Neural cell (in vitro differentiated cells): ENCODE measurements at regions not wholly inside any gene's neighbourhood (a gene's known extent, or its start where the extent isn't known, plus 50 kb on each side); places are given as distances from the start of the nearest gene placed in this dataset.

Experiments used
- EZH2 ChIP-seq: fragments of 200-600, 300-800 bp; shearing (Covaris generic), sonication (generic); IDR thresholded peaks from 2 replicates; pipeline ENCODE4 v1.6.1; 2014; ENCODE audit warnings: antibody characterized with exemption, low read length, borderline replicate concordance, mild to moderate bottlenecking; ENCODE audit not compliant: insufficient read depth, poor library complexity, severe bottlenecking
- POLR2AphosphoS5 ChIP-seq: IDR thresholded peaks from 2 replicates; pipeline ENCODE4 v1.6.1; 2012
- SMC3 ChIP-seq: fragments of 450-650 bp; conservative IDR thresholded peaks from 2 replicates; pipeline ENCODE4 v1.6.1; 2014; ENCODE audit warnings: antibody characterized with exemption, mild to moderate bottlenecking, moderate library complexity; ENCODE audit not compliant: poor library complexity
- TF ChIP-seq, protein P1 (sequence below): fragments of 450-650 bp; IDR thresholded peaks from 2 replicates; pipeline ENCODE4 v1.5.1; 2014; ENCODE audit warnings: antibody characterized with exemption, mild to moderate bottlenecking, moderate library complexity; ENCODE audit not compliant: poor library complexity, severe bottlenecking
- TF ChIP-seq, protein P2 (sequence below): IDR thresholded peaks from 2 replicates; pipeline ENCODE4 v1.6.1; 2012; ENCODE audit warnings: borderline replicate concordance

GRCh38 chr21:15422783-15423182 is 307.0 kb upstream of the USP25 start:
- TF ChIP-seq, protein P1, sequence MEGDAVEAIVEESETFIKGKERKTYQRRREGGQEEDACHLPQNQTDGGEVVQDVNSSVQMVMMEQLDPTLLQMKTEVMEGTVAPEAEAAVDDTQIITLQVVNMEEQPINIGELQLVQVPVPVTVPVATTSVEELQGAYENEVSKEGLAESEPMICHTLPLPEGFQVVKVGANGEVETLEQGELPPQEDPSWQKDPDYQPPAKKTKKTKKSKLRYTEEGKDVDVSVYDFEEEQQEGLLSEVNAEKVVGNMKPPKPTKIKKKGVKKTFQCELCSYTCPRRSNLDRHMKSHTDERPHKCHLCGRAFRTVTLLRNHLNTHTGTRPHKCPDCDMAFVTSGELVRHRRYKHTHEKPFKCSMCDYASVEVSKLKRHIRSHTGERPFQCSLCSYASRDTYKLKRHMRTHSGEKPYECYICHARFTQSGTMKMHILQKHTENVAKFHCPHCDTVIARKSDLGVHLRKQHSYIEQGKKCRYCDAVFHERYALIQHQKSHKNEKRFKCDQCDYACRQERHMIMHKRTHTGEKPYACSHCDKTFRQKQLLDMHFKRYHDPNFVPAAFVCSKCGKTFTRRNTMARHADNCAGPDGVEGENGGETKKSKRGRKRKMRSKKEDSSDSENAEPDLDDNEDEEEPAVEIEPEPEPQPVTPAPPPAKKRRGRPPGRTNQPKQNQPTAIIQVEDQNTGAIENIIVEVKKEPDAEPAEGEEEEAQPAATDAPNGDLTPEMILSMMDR = no peak
- no peak for TF ChIP-seq EZH2
- TF ChIP-seq POLR2AphosphoS5 = no peak
- no peak for TF ChIP-seq SMC3
- TF ChIP-seq, protein P2, sequence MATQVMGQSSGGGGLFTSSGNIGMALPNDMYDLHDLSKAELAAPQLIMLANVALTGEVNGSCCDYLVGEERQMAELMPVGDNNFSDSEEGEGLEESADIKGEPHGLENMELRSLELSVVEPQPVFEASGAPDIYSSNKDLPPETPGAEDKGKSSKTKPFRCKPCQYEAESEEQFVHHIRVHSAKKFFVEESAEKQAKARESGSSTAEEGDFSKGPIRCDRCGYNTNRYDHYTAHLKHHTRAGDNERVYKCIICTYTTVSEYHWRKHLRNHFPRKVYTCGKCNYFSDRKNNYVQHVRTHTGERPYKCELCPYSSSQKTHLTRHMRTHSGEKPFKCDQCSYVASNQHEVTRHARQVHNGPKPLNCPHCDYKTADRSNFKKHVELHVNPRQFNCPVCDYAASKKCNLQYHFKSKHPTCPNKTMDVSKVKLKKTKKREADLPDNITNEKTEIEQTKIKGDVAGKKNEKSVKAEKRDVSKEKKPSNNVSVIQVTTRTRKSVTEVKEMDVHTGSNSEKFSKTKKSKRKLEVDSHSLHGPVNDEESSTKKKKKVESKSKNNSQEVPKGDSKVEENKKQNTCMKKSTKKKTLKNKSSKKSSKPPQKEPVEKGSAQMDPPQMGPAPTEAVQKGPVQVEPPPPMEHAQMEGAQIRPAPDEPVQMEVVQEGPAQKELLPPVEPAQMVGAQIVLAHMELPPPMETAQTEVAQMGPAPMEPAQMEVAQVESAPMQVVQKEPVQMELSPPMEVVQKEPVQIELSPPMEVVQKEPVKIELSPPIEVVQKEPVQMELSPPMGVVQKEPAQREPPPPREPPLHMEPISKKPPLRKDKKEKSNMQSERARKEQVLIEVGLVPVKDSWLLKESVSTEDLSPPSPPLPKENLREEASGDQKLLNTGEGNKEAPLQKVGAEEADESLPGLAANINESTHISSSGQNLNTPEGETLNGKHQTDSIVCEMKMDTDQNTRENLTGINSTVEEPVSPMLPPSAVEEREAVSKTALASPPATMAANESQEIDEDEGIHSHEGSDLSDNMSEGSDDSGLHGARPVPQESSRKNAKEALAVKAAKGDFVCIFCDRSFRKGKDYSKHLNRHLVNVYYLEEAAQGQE = no peak
